HG03439 (cell line): ENCODE measurements at regions not wholly inside any gene's neighbourhood (a gene's known extent, or its start where the extent isn't known, plus 50 kb on each side); places are given as distances from the start of the nearest gene placed in this dataset.
A peak's percentile ranks its signal among the peaks of the same experiment; 100 is the strongest.
"Not testable (repeated sequence)": the region's sequence is repeated elsewhere in the genome, so short reads cannot be mapped to it uniquely, and the experiment has no call there.

Experiments
- ATAC-seq: cut with Tn5 transposase; IDR thresholded peaks from one replicate; pipeline ENCODE4 v1.9.1; 2021; ENCODE audit warnings: mild to moderate bottlenecking, moderate library complexity; ENCODE audit not compliant: unreplicated experiment

- ATAC-seq: not testable (repeated sequence)
Observed at GRCh38 chr1:104135036-104135435, 385.3 kb downstream of the AMY1C start.

- ATAC-seq: no peak
Observed at GRCh38 chr1:104136621-104137020, 386.9 kb downstream of the AMY1C start.

DNA sequence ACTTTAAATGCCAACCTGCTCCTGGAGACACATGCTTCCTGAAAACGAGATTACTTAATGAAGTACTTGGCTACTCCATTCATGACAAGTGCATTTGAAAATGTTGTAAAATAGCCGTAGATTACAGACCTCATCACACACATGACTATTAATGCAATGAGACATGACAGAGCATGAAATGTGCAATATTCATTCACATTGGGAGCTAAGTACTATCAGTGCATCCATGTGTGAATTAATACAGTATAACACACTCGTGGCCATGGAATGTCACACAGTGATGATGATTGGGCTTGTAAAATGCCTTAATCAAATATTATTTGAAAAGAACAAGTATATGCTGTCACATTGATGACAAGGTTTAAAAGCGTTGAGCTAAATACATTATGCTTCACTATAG lies 407.0 kb downstream of the AMY1C start:
- ATAC-seq: no peak

GRCh38 chr1:104163912-104164476 lies 414.3 kb downstream of the AMY1C start:
- ATAC-seq: no peak

DNA sequence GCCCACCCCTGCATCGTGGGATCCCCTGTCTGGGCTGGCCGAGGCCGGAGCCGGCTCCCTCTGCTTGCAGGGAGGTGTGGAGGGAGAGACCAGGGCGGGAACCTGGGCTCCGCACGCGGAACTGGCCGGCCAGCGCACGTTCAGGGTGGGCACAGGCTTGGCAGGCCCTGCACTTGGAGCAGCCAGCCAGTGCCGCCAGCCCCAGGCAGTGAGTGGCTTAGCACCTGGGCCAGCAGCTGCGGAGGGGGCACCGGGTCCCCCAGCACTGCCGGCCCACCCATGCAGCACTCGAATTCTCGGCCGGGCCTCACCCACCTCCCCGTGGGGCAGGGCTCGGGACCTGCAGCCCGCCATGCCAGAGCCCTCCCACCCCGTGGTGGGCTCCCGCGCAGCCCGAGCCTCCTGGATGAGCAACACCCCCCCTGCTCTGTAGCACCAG lies 422.6 kb downstream of the AMY1C start:
- no peak for ATAC-seq

DNA sequence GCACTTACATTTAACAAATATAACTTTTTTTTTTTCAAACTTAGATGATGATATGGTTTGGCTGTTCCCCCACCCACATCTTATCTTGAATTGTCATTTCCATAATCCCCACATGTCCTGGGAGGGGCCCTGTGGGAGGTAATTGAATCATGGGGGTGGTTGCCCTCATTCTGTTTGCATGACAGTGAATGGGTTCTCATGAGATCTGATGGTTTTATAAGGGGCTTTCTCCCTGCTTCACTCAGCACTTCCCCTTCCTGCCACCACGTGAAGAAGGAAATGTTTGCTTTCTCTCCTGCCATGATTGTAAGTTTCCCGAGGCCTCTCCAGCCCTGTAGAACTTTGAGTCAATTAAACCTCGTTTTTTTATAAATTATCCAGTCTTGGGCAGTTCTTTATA lies 432.6 kb downstream of the AMY1C start:
- no peak for ATAC-seq

- no peak for ATAC-seq
Observed at GRCh38 chr1:104189207-104189606, 439.5 kb downstream of the AMY1C start.

- ATAC-seq: no peak
Observed at GRCh38 chr1:104190821-104191220, 441.1 kb downstream of the AMY1C start.

- no peak for ATAC-seq
Observed at GRCh38 chr1:104195395-104195794, 445.7 kb downstream of the AMY1C start.

DNA sequence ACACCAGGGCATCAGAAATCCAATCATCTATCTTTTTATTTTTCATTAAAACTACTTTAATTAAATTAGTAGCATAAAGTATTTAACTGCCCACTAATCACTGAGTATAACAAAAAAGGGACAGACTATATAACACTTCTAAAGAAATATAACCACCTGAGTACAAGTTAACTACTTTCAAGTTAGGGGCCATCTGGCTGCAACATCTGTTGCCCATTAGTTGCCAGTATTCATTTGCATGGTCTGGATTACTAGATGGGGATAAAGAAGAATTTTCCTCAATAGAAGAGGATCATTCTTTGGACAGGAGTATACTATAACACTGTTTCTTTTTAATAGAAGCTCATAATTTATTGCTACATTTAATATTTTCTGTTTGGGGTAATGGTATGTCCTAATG lies 446.4 kb downstream of the AMY1C start:
- ATAC-seq: no peak

- no peak for ATAC-seq
Observed at GRCh38 chr1:104197516-104197915, 447.8 kb downstream of the AMY1C start.

DNA sequence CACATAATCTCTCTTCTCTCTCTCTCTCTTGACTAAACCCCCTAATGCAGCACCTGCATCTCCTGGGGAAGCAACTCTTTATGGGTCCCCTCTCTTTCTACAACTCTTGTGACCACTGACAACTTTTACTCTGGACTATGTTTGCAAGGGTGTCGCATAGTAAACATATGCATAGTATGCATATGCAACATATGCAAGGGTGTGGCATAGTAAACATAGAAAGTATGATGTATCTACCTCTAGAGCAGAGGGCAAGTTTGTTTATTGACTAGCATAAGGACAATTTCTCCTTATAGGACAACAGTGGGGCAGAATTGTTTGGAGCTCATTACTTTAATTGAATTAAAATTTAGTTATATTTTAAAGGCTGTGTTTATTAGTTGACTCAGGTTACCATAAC lies 462.5 kb downstream of the AMY1C start:
- no peak for ATAC-seq

GRCh38 chr1:104217395-104217986 lies 467.8 kb downstream of the AMY1C start:
- ATAC-seq: not testable (repeated sequence)

DNA sequence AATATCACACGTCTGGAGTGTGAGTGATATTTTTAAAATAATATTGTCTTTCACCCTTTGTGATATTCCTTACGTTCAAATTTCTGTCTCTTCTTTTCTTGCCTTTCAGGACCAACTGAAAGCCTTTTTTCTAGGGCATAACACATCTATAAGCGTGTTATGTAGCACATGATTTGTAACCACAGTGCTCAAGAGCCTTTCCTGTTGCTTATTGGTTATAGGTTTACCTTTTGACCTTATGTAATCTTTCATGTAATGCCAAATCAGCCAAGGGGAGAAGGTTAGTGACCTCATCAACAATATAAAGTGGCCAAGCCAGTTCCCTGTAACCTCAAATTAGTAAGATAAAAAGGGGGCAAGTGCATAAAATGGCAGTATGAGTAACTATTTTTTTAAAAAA lies 480.2 kb downstream of the AMY1C start:
- no peak for ATAC-seq

- no peak for ATAC-seq
Observed at GRCh38 chr1:104231676-104232075, 482.0 kb downstream of the AMY1C start.

DNA sequence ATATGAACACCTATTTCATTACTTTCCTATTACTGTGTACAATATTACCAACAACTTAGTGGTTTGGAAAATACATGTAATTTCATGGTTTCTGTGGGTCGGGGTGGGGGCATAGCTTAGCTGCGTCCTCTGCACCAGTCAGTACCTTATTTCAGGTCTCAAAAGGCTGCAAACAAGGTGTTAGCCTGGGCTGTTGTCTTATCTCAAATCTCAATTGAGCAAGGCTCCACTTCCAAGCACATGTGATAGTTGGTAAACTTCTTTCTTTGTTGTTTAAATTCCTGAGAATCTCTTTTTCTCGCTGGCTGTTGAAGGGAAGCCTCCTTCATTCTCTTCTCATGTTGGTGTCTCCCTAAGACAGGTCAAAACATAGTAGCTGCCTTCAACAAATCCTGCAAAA lies 485.4 kb downstream of the AMY1C start:
- no peak for ATAC-seq

DNA sequence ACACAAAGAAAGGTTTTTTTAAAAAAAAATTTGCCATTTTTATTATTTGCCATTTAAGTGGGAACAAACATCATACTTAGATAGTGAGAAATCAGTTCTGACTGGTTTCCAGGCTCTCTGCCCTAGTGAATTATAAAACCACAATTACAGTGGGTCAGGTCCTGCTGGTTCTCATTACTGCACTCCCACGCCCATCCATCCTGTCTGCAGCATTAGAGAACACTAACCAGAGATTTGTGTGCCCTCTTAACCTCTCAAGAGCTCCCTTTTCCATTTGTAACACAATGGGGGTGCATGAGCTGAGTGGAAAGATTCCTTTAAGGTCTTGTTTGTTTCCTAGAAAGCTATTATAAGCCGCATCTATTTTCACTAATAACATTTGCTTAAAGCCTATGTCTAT lies 489.3 kb downstream of the AMY1C start:
- no peak for ATAC-seq

DNA sequence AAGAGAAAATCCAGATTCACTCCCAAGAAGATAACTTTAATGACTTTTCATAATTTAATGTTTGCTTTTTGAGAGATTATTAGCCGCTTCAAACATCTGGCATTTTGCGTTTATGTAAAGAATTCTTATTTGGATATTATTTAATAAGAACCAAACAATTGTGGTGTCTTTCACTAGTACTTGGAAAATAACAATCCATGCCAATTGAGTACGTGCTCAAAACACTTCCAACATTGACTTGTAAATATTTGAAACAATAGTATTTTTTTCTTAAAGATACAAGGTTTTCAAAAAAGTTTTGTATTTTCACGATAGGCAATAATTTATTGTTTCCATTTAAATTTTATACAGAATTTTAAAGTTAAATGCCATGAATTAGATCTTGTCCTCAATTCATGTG lies 498.7 kb downstream of the AMY1C start:
- no peak for ATAC-seq

DNA sequence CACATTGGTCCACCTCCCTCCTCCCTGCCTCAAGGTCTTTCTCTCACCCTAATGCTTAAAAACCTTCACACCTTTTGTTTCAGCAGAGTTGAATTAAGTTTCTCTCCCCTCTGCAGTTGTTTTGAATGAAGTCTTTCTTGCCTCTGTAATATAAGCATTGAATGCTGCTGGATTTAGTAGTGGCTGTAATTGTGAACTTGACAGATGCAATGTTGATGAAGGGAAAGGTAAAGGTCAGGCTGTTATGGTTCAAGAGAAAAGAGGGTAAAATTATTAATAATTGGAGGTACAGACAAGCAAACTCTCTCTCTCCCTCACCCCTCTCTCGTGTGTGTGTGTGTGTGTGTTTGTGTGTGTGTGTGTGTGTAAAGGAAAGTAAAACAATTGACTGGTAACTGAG lies 509.8 kb downstream of the AMY1C start:
- ATAC-seq: no peak

DNA sequence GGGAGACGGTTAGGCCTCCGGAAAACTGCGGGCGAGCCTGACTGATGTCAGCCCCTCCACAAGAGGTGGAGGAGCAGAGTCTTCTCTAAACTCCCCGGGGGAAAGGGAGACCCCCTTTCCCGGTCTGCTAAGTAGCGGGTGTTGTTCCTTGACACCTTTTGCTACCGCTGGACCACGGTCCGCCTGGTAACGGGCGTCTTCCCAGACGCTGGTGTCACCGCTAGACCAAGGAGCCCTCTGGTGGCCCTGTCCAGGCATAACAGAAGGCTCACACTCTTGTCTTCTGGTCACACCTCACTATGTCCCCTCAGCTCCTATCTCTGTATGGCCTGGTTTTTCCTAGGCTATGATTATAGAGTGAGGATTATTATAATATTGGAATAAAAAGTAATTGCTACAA lies 513.4 kb downstream of the AMY1C start:
- not testable (repeated sequence) for ATAC-seq

DNA sequence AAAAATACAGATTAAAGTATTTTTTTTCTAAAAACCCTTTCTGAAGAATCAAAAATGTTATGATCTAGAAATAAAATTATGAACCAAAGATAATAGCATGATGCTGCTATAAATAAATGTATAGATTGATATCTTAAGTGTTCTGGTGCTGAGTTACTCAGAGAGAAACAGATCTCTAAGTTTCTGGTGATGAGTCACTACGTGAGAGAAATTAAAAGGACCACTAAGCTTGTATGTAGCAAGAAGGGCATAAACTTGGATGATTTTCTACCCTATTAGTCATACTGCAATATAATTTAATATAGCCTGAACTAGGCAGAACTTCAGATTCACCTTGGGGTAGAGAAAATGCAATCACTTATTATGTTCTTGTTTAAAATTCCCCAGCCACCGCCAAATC lies 514.8 kb downstream of the AMY1C start:
- ATAC-seq: no peak

- ATAC-seq: no peak
Observed at GRCh38 chr1:104265163-104265562, 515.5 kb downstream of the AMY1C start.

- ATAC-seq: peak; percentile 66
Observed at GRCh38 chr1:104266612-104267011, 516.9 kb downstream of the AMY1C start.
